Small intestine (tissue), 7 donors: ENCODE measurements at regions not wholly inside any gene's neighbourhood (a gene's known extent, or its start where the extent isn't known, plus 50 kb on each side); places are given as distances from the start of the nearest gene placed in this dataset.
"Not testable (repeated sequence)": the region's sequence is repeated elsewhere in the genome, so short reads cannot be mapped to it uniquely, and the experiment has no call there.

Source experiments
- DNase-seq, 2 donors: peaks; one replicate each; pipeline versions ENCODE4 v3.0.0 to v3.0.0-alpha.2; 2013
- FAIRE-seq: peaks from 2 replicates; lab custom pipeline; 2012; peaks lifted over from hg19 to GRCh38; lab: Jason Lieb, UNC
- H3K27ac ChIP-seq, 3 donors: one replicate each; pipeline ENCODE4 v1.5.1; 2013; ENCODE audit warnings: low read length in 2 of 3, mild to moderate bottlenecking in 2 of 3, control low read depth in 1 of 3, inconsistent platforms in 1 of 3, low read depth in 1 of 3, moderate library complexity in 1 of 3
- H3K27me3 ChIP-seq, 3 donors: one replicate each; pipeline ENCODE4 v1.6.1; 2013; ENCODE audit warnings: low read length in 3 of 3, inconsistent platforms in 1 of 3; ENCODE audit not compliant: control insufficient read depth in 3 of 3, insufficient read depth in 3 of 3
- H3K36me3 ChIP-seq, 3 donors: one replicate each; pipeline ENCODE4 v1.6.1; 2013; ENCODE audit warnings: low read length in 3 of 3, inconsistent platforms in 1 of 3, low read depth in 1 of 3, mild to moderate bottlenecking in 1 of 3, moderate library complexity in 1 of 3; ENCODE audit not compliant: control insufficient read depth in 3 of 3, insufficient read depth in 2 of 3
- H3K4me1 ChIP-seq, 3 donors: one replicate each; pipeline ENCODE4 v1.6.1; 2013; ENCODE audit warnings: low read length in 2 of 3, inconsistent platforms in 1 of 3, low read depth in 1 of 3, mild to moderate bottlenecking in 1 of 3, moderate library complexity in 1 of 3; ENCODE audit not compliant: control insufficient read depth in 3 of 3, insufficient read depth in 2 of 3
- H3K4me3 ChIP-seq, 3 donors: one replicate each; pipeline ENCODE4 v1.5.1; 2013; ENCODE audit warnings: low read length in 3 of 3, control low read depth in 1 of 3, inconsistent platforms in 1 of 3, low read depth in 1 of 3, mild to moderate bottlenecking in 1 of 3, moderate library complexity in 1 of 3
- H3K9me3 ChIP-seq, 2 donors: one replicate each; pipeline ENCODE4 v1.6.1; 2013; ENCODE audit warnings: low read depth in 1 of 2, low read length in 1 of 2; ENCODE audit not compliant: control insufficient read depth in 2 of 2, insufficient read depth in 1 of 2
- WGBS, 3 donors: extraction: QIAGEN DNeasy Blood & Tissue Kit; methylation state at CpG; one replicate each; pipeline ENCODE4 v1.1.7; 2013; 5-methylcytosine and 5-hydroxymethylcytosine counted together
- donor health status: healthy with polysubstance abuse.
- donor health status: control.
- donor health status: control.
- donor health status: Bipolar disorder and iron deficiency.
- donor health status: healthy.

DNA sequence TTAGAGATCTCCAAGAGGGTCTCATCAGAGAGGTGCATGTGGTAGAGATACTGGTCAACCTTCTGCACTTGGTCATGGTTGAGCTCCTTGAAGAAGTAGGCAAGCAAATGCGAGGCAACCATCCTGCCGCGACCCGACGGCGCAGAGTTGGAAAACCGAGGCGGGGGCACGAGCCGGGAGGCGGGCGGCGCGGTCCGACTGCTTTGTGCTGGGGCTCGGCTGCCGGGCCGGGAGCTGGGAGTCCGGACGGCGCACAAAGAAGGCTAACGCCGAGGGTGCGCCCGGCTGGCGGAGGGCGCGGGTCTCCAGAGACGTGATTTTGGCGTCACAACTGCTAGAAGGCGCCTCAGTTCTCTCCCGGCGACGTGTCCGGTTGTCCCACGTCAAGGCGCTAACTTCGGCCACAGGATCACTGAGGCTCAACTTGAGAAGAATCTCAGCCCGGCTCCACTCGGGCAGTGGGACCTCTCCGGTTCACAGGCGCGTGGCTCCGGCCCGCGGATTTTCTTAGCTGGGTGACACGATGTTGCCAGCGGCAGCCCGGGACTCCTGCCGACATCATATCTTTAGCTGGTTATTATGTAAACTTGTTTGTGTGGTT, 154.3 kb downstream of the TENT5D start:
- not testable (repeated sequence) for DNase-seq, H3K36me3 ChIP-seq, FAIRE-seq, H3K9me3 ChIP-seq, H3K4me3 ChIP-seq, H3K27ac ChIP-seq, H3K4me1 ChIP-seq, H3K27me3 ChIP-seq
- WGBS, 3 donors: 91 to 97% (median 92%) methylated on average over 19 to 50 of the region's 50 CpGs

- H3K4me3 ChIP-seq: no peak overlapping the region
- peak in 1 of 2 donors; percentile 5 for DNase-seq
- no peak overlapping the region for H3K27ac ChIP-seq
- no peak for FAIRE-seq
- no peaks in the 10 kb centered on the region for H3K9me3 ChIP-seq
- H3K36me3 ChIP-seq: no peaks in the 10 kb centered on the region
- no peaks in the 10 kb centered on the region for H3K27me3 ChIP-seq
- H3K4me1 ChIP-seq: peaks cover 0 to 5% (median 0%) of the 10 kb centered on the region in 3 donors
Measured at GRCh38 chrX:80576267-80576666, 156.0 kb downstream of the TENT5D start.

GRCh38 chrX:80576806-80577533, 156.7 kb downstream of the TENT5D start:
- DNase-seq (peak; percentile 0 to 14), FAIRE-seq (no peak)
- Histone ChIP-seq H3K4me3 (no peak overlapping the region), H3K36me3 (no peaks in the 10 kb centered on the region), H3K9me3 (no peaks in the 10 kb centered on the region), H3K4me1 (peaks cover 0 to 5% (median 0%) of the 10 kb centered on the region in 3 donors), H3K27ac (peak overlapping the region in 1 of 3 donors; percentile 22), H3K27me3 (no peaks in the 10 kb centered on the region)
- WGBS, 3 donors: 51 to 84% (median 55%) methylated on average over 2 of the region's 2 CpGs

GRCh38 chrX:80578517-80579105, 158.4 kb downstream of the TENT5D start:
- H3K36me3 ChIP-seq: no peaks in the 10 kb centered on the region
- H3K4me1 ChIP-seq: peaks cover 0 to 5% (median 0%) of the 10 kb centered on the region in 3 donors
- WGBS, 3 donors: 14 to 18% (median 14%) methylated on average over 3 of the region's 3 CpGs
- peak; percentile 7 to 40 for DNase-seq
- FAIRE-seq: peak; percentile 59
- H3K27ac ChIP-seq: no peak overlapping the region
- H3K27me3 ChIP-seq: no peaks in the 10 kb centered on the region
- H3K4me3 ChIP-seq: no peak overlapping the region
- H3K9me3 ChIP-seq: no peaks in the 10 kb centered on the region

DNA sequence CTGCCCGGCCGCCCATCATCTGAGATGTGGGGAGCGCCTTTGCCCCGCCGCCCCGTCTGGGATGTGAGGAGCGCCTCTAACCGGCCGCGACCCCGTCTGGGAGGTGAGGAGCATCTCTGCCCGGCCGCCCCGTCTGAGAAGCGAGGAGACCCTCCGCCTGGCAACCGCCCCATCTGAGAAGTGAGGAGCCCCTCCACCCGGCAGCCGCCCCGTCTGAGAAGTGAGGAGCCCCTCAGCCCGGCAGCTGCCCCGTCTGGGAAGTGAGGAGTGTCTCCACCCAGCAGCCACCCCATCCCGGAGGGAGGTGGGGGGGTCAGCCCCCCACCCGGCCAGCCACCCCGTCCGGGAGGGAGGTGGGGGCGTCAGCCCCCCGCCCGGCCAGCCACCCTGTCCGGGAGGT, 170.7 kb downstream of the TENT5D start:
- H3K9me3 ChIP-seq, FAIRE-seq: not testable (repeated sequence)
- WGBS, 3 donors: 80 to 96% (median 94%) methylated on average over 1 to 29 of the region's 30 CpGs

GRCh38 chrX:80602036-80602860, 182.0 kb downstream of the TENT5D start:
- no peaks in the 10 kb centered on the region for H3K4me1 ChIP-seq
- FAIRE-seq (no peak), DNase-seq (no peak)
- H3K36me3 ChIP-seq: no peaks in the 10 kb centered on the region
- H3K27ac ChIP-seq: no peak overlapping the region
- no peak overlapping the region for H3K4me3 ChIP-seq
- 37 to 58% (median 38%) methylated on average over 7 of the region's 7 CpGs for WGBS, 3 donors
- no peaks in the 10 kb centered on the region for H3K27me3 ChIP-seq
- H3K9me3 ChIP-seq: no peaks in the 10 kb centered on the region

More for the DNA sequence above, 170.7 kb downstream of the TENT5D start:
- not testable (repeated sequence) for H3K27ac ChIP-seq, H3K4me1 ChIP-seq, H3K36me3 ChIP-seq, H3K4me3 ChIP-seq, DNase-seq, H3K27me3 ChIP-seq
